Activated naive CD8-positive, alpha-beta T cell treated with anti-CD3 and anti-CD28 coated beads, Interleukin-2, amount 50 U/mL, for 24 hours (primary cell): ENCODE measurements at regions not wholly inside any gene's neighbourhood (a gene's known extent, or its start where the extent isn't known, plus 50 kb on each side); places are given as distances from the start of the nearest gene placed in this dataset.

Experiments used
- ATAC-seq: fragments of 150-1000 bp; cut with Tn5 transposase; one replicate; pipeline ENCODE4 v1.10.0; 2021
- DNase-seq: peaks from one replicate; pipeline ENCODE4 v3.0.0; 2021
- H3K27ac Mint-ChIP-seq: one replicate; pipeline ENCODE4 v1.8.0; 2021; ENCODE audit warnings: mild to moderate bottlenecking, mixed read lengths
- H3K27me3 Mint-ChIP-seq: one replicate; pipeline ENCODE4 v1.8.0; 2021; ENCODE audit warnings: mixed read lengths
- H3K36me3 Mint-ChIP-seq: one replicate; pipeline ENCODE4 v1.8.0; 2021; ENCODE audit warnings: low read depth, mixed read lengths
- H3K4me1 Mint-ChIP-seq: one replicate; pipeline ENCODE4 v1.8.0; 2021; ENCODE audit warnings: mixed read lengths
- H3K4me3 Mint-ChIP-seq: one replicate; pipeline ENCODE4 v1.8.0; 2021; ENCODE audit warnings: mild to moderate bottlenecking, moderate library complexity, mixed read lengths
- H3K9me3 Mint-ChIP-seq: one replicate; pipeline ENCODE4 v1.8.0; 2021; ENCODE audit warnings: mixed read lengths

- DNase-seq (no peak), ATAC-seq (no peak)
- H3K4me1 Mint-ChIP-seq = no peaks in the 10 kb centered on the region
- no peak overlapping the region for H3K27ac Mint-ChIP-seq
- H3K9me3 Mint-ChIP-seq = peaks cover 10% of the 10 kb centered on the region
- no peak overlapping the region for H3K4me3 Mint-ChIP-seq
- no peaks in the 10 kb centered on the region for H3K36me3 Mint-ChIP-seq
- H3K27me3 Mint-ChIP-seq = no peaks in the 10 kb centered on the region
Measured at GRCh38 chr15:96502196-96502595, 171.7 kb downstream of the NR2F2 start.

- peaks cover 5% of the 10 kb centered on the region for H3K9me3 Mint-ChIP-seq
- DNase-seq = no peak
- H3K36me3 Mint-ChIP-seq = no peaks in the 10 kb centered on the region
- H3K4me1 Mint-ChIP-seq = no peaks in the 10 kb centered on the region
- H3K27me3 Mint-ChIP-seq = no peaks in the 10 kb centered on the region
- ATAC-seq = no peak
- H3K27ac Mint-ChIP-seq = no peak overlapping the region
- no peak overlapping the region for H3K4me3 Mint-ChIP-seq
Measured at GRCh38 chr15:96503276-96503675, 172.8 kb downstream of the NR2F2 start.

- ATAC-seq (no peak), DNase-seq (no peak)
- H3K27me3 Mint-ChIP-seq = no peaks in the 10 kb centered on the region
- no peak overlapping the region for H3K4me3 Mint-ChIP-seq
- H3K27ac Mint-ChIP-seq = no peak overlapping the region
- no peaks in the 10 kb centered on the region for H3K4me1 Mint-ChIP-seq
- H3K9me3 Mint-ChIP-seq = peaks cover 5% of the 10 kb centered on the region
- H3K36me3 Mint-ChIP-seq = no peaks in the 10 kb centered on the region
Measured at GRCh38 chr15:96504371-96504770, 173.9 kb downstream of the NR2F2 start.

GRCh38 chr15:96505014-96505413, 174.5 kb downstream of the NR2F2 start:
- ATAC-seq = no peak
- Mint-ChIP-seq H3K4me3 (no peak overlapping the region), H3K36me3 (no peaks in the 10 kb centered on the region), H3K9me3 (peaks cover 5% of the 10 kb centered on the region), H3K4me1 (no peaks in the 10 kb centered on the region), H3K27ac (no peak overlapping the region), H3K27me3 (no peaks in the 10 kb centered on the region)
- no peak for DNase-seq

GRCh38 chr15:96514607-96515285, 184.2 kb downstream of the NR2F2 start:
- no peaks in the 10 kb centered on the region for H3K36me3 Mint-ChIP-seq
- DNase-seq (no peak), ATAC-seq (no peak)
- no peaks in the 10 kb centered on the region for H3K4me1 Mint-ChIP-seq
- no peak overlapping the region for H3K27ac Mint-ChIP-seq
- H3K27me3 Mint-ChIP-seq = peaks cover 4% of the 10 kb centered on the region
- H3K9me3 Mint-ChIP-seq = peaks cover 20% of the 10 kb centered on the region
- H3K4me3 Mint-ChIP-seq = no peak overlapping the region

GRCh38 chr15:96515371-96515770, 184.9 kb downstream of the NR2F2 start:
- peaks cover 4% of the 10 kb centered on the region for H3K27me3 Mint-ChIP-seq
- H3K27ac Mint-ChIP-seq = no peak overlapping the region
- no peaks in the 10 kb centered on the region for H3K4me1 Mint-ChIP-seq
- H3K36me3 Mint-ChIP-seq = no peaks in the 10 kb centered on the region
- peaks cover 23% of the 10 kb centered on the region for H3K9me3 Mint-ChIP-seq
- no peak for DNase-seq
- H3K4me3 Mint-ChIP-seq = no peak overlapping the region
- ATAC-seq = no peak

GRCh38 chr15:96521386-96521785, 190.9 kb downstream of the NR2F2 start:
- no peaks in the 10 kb centered on the region for H3K36me3 Mint-ChIP-seq
- H3K4me1 Mint-ChIP-seq = no peaks in the 10 kb centered on the region
- H3K27ac Mint-ChIP-seq = no peak overlapping the region
- DNase-seq (no peak), ATAC-seq (no peak)
- peaks cover 2% of the 10 kb centered on the region for H3K27me3 Mint-ChIP-seq
- peaks cover 30% of the 10 kb centered on the region for H3K9me3 Mint-ChIP-seq
- H3K4me3 Mint-ChIP-seq = no peak overlapping the region

- Mint-ChIP-seq H3K27ac (no peak overlapping the region), H3K36me3 (no peaks in the 10 kb centered on the region)
Measured at GRCh38 chr15:96524676-96525417, 194.3 kb downstream of the NR2F2 start.

GRCh38 chr15:96535148-96535547, 204.6 kb downstream of the NR2F2 start:
- Mint-ChIP-seq H3K27me3 (no peaks in the 10 kb centered on the region), H3K36me3 (no peaks in the 10 kb centered on the region), H3K9me3 (no peaks in the 10 kb centered on the region), H3K27ac (no peak overlapping the region), H3K4me3 (no peak overlapping the region), H3K4me1 (no peaks in the 10 kb centered on the region)
- ATAC-seq (no peak), DNase-seq (no peak)

More at GRCh38 chr15:96524676-96525417, 194.3 kb downstream of the NR2F2 start:
- H3K27me3 Mint-ChIP-seq = peaks cover 2% of the 10 kb centered on the region
- H3K4me3 Mint-ChIP-seq = no peak overlapping the region
- peaks cover 17% of the 10 kb centered on the region for H3K9me3 Mint-ChIP-seq
- ATAC-seq = no peak
- no peaks in the 10 kb centered on the region for H3K4me1 Mint-ChIP-seq
- no peak for DNase-seq

- ATAC-seq = no peak
- no peaks in the 10 kb centered on the region for H3K9me3 Mint-ChIP-seq
- no peak overlapping the region for H3K27ac Mint-ChIP-seq
Measured at GRCh38 chr15:96538491-96538890, 208.0 kb downstream of the NR2F2 start.

GRCh38 chr15:96540283-96540682, 209.8 kb downstream of the NR2F2 start:
- Mint-ChIP-seq H3K27me3 (no peaks in the 10 kb centered on the region), H3K27ac (no peak overlapping the region), H3K9me3 (no peaks in the 10 kb centered on the region), H3K4me1 (no peaks in the 10 kb centered on the region), H3K36me3 (no peaks in the 10 kb centered on the region), H3K4me3 (no peak overlapping the region)
- no peak for DNase-seq
- ATAC-seq = no peak

More at GRCh38 chr15:96538491-96538890, 208.0 kb downstream of the NR2F2 start:
- DNase-seq = no peak
- no peaks in the 10 kb centered on the region for H3K4me1 Mint-ChIP-seq
- H3K36me3 Mint-ChIP-seq = no peaks in the 10 kb centered on the region
- H3K4me3 Mint-ChIP-seq = no peak overlapping the region
- no peaks in the 10 kb centered on the region for H3K27me3 Mint-ChIP-seq

- Mint-ChIP-seq H3K36me3 (no peaks in the 10 kb centered on the region), H3K4me3 (no peak overlapping the region), H3K27ac (no peak overlapping the region), H3K9me3 (no peaks in the 10 kb centered on the region), H3K4me1 (no peaks in the 10 kb centered on the region), H3K27me3 (no peaks in the 10 kb centered on the region)
- ATAC-seq = no peak
- DNase-seq = no peak
Measured at GRCh38 chr15:96542130-96542770, 211.8 kb downstream of the NR2F2 start.

GRCh38 chr15:96544162-96544756, 213.8 kb downstream of the NR2F2 start:
- Mint-ChIP-seq H3K36me3 (no peaks in the 10 kb centered on the region), H3K9me3 (no peaks in the 10 kb centered on the region), H3K4me3 (no peak overlapping the region), H3K27me3 (peaks cover 5% of the 10 kb centered on the region), H3K27ac (no peak overlapping the region), H3K4me1 (no peaks in the 10 kb centered on the region)
- no peak for ATAC-seq
- DNase-seq = no peak

GRCh38 chr15:96549136-96549535, 218.6 kb downstream of the NR2F2 start:
- Mint-ChIP-seq H3K9me3 (no peaks in the 10 kb centered on the region), H3K27ac (no peak overlapping the region)
- no peak for DNase-seq

GRCh38 chr15:96551196-96551595, 220.7 kb downstream of the NR2F2 start:
- Mint-ChIP-seq H3K27ac (no peak overlapping the region), H3K4me3 (no peak overlapping the region), H3K9me3 (no peaks in the 10 kb centered on the region), H3K4me1 (no peaks in the 10 kb centered on the region), H3K27me3 (peaks cover 5% of the 10 kb centered on the region), H3K36me3 (no peaks in the 10 kb centered on the region)
- ATAC-seq = no peak
- DNase-seq = no peak

More at GRCh38 chr15:96549136-96549535, 218.6 kb downstream of the NR2F2 start:
- peaks cover 5% of the 10 kb centered on the region for H3K27me3 Mint-ChIP-seq
- H3K36me3 Mint-ChIP-seq = no peaks in the 10 kb centered on the region
- no peaks in the 10 kb centered on the region for H3K4me1 Mint-ChIP-seq
- ATAC-seq = no peak
- no peak overlapping the region for H3K4me3 Mint-ChIP-seq
